ENCODE measurements at regions not wholly inside any gene's neighbourhood (a gene's known extent, or its start where the extent isn't known, plus 50 kb on each side); places are given as distances from the start of the nearest gene placed in this dataset.

DNA sequence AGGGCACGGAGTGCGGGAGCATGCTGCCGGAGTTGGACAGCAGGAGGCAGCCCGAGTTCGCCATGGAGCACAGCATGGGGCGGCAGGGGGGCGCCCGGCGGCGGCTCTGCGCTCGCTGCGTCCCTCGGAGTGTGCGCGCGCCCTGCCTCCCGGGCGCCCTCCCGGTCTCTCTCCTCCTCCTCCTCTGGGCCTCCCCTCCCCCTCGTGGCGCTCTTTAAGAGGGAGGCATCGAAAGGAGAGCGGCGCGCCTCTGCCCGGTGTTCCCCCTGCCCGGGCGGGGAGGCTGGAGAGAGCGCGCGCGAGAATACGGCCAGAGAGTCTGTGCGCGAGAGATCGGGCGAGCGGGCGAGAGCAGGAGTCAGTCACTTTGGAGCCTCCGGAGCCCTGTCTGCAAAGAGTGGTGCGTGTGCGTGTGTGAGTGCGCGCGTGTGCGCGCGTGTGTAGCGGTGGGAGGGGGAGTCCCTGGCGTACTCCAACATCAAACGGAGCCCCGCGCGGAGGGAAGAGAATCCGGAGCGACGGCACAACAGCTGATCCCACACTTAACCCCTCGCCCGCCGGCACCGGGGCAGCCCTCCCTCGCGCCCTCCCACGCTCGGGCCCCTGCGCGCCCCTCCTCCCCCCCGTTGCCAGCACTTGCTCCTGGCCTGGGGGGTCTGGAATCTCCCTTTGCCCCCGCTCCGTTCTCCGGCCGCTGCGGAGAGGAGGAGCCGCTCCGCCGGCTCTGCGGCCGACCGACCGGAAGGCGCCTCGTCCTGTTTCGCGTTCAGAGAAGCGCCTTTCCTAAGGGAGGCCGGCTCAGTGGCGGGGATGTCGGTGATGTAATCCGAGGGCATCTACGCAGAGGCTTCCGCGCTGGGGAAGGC lies 108.9 kb downstream of the ENGASE start:
- no peak for TF ChIP-seq POLR2A (IDR thresholded peaks at IDR 0.05)
- TF ChIP-seq, protein P1, sequence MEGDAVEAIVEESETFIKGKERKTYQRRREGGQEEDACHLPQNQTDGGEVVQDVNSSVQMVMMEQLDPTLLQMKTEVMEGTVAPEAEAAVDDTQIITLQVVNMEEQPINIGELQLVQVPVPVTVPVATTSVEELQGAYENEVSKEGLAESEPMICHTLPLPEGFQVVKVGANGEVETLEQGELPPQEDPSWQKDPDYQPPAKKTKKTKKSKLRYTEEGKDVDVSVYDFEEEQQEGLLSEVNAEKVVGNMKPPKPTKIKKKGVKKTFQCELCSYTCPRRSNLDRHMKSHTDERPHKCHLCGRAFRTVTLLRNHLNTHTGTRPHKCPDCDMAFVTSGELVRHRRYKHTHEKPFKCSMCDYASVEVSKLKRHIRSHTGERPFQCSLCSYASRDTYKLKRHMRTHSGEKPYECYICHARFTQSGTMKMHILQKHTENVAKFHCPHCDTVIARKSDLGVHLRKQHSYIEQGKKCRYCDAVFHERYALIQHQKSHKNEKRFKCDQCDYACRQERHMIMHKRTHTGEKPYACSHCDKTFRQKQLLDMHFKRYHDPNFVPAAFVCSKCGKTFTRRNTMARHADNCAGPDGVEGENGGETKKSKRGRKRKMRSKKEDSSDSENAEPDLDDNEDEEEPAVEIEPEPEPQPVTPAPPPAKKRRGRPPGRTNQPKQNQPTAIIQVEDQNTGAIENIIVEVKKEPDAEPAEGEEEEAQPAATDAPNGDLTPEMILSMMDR (IDR thresholded peaks at IDR 0.05): no peak
